HepG2 (cell line): ENCODE measurements at regions not wholly inside any gene's neighbourhood (a gene's known extent, or its start where the extent isn't known, plus 50 kb on each side); places are given as distances from the start of the nearest gene placed in this dataset.
A peak's percentile ranks its signal among the peaks of the same experiment; 100 is the strongest.

Source experiments
- ARNT2 ChIP-seq: sonication (generic); formaldehyde crosslinking; IDR thresholded peaks from 2 replicates; pipeline ENCODE4 v1.8.0; 2022; ENCODE audit warnings: mild to moderate bottlenecking, low read depth, missing genetic modification reagents, moderate library complexity
- E2F5 ChIP-seq: sonication (generic); formaldehyde crosslinking; conservative IDR thresholded peaks from 2 replicates; pipeline ENCODE4 v1.4.0; 2020; ENCODE audit warnings: missing genetic modification reagents
- ERF ChIP-seq: IDR thresholded peaks from 2 replicates; pipeline ENCODE4 v1.6.1; 2018; ENCODE audit warnings: missing biosample characterization, missing genetic modification reagents
- FLYWCH1 ChIP-seq: sonication (generic); formaldehyde crosslinking; IDR thresholded peaks from 2 replicates; pipeline ENCODE4 v1.8.1; 2023; ENCODE audit warnings: mild to moderate bottlenecking, missing genetic modification reagents
- IKZF1 ChIP-seq: fragments of 450-650 bp; IDR thresholded peaks from 2 replicates; pipeline ENCODE4 v1.7.1; 2016
- KAT7 ChIP-seq: IDR thresholded peaks from 2 replicates; pipeline ENCODE4 v1.6.1; 2018; ENCODE audit warnings: borderline replicate concordance, missing compliant biosample characterization
- KMT2B ChIP-seq: IDR thresholded peaks from 2 replicates; pipeline ENCODE4 v1.6.1; 2016; ENCODE audit warnings: missing genetic modification reagents, missing compliant biosample characterization
- MLLT10 ChIP-seq: sonication (generic); formaldehyde crosslinking; IDR thresholded peaks from 2 replicates; pipeline ENCODE4 v1.4.0; 2020; ENCODE audit warnings: missing genetic modification reagents
- MTF1 ChIP-seq: sonication (generic); formaldehyde crosslinking; IDR thresholded peaks from 2 replicates; pipeline ENCODE4 v1.5.0; 2020; ENCODE audit warnings: missing genetic modification reagents
- NPAS2 ChIP-seq: sonication (generic); formaldehyde crosslinking; IDR thresholded peaks from 2 replicates; pipeline ENCODE4 v1.8.0; 2022; ENCODE audit warnings: mild to moderate bottlenecking, missing genetic modification reagents, borderline replicate concordance
- NR2C2 ChIP-seq: sonication (generic); formaldehyde crosslinking; IDR thresholded peaks from 2 replicates; pipeline ENCODE4 v1.4.0; 2020; ENCODE audit warnings: missing genetic modification reagents, mild to moderate bottlenecking, moderate library complexity, borderline replicate concordance
- PLSCR1 ChIP-seq: sonication (generic); formaldehyde crosslinking; IDR thresholded peaks from 2 replicates; pipeline ENCODE4 v1.5.0; 2020; ENCODE audit warnings: missing genetic modification reagents, mild to moderate bottlenecking, borderline replicate concordance
- RFX3 ChIP-seq: IDR thresholded peaks from 2 replicates; pipeline ENCODE4 v1.6.1; 2016; ENCODE audit warnings: missing biosample characterization, missing genetic modification reagents
- RFXANK ChIP-seq: IDR thresholded peaks from 2 replicates; pipeline ENCODE4 v1.6.1; 2016
- SAP130 ChIP-seq: IDR thresholded peaks from 2 replicates; pipeline ENCODE4 v1.6.1; 2016; ENCODE audit warnings: low read depth
- TCF12 ChIP-seq, 2 experiments: fragments of 450-650 bp in 1 of 2; sonication (generic) in 1 of 2; formaldehyde crosslinking in 1 of 2; IDR thresholded peaks; 2 replicates each; pipeline versions ENCODE4 v1.6.1 to v1.8.0; 2017 to 2022; ENCODE audit warnings: antibody characterized with exemption in 1 of 2, mild to moderate bottlenecking in 1 of 2, missing genetic modification reagents in 1 of 2, moderate library complexity in 1 of 2
- ZBTB7B ChIP-seq: sonication (generic); formaldehyde crosslinking; IDR thresholded peaks from 2 replicates; pipeline ENCODE4 v1.4.0; 2020; ENCODE audit warnings: missing genetic modification reagents
- ZC3H13 ChIP-seq: sonication (generic); formaldehyde crosslinking; IDR thresholded peaks from 2 replicates; pipeline ENCODE4 v1.8.1; 2023; ENCODE audit warnings: mild to moderate bottlenecking, missing genetic modification reagents, moderate library complexity
- ZC3H4 ChIP-seq: sonication (generic); formaldehyde crosslinking; IDR thresholded peaks from 2 replicates; pipeline ENCODE4 v1.4.0; 2020; ENCODE audit warnings: missing genetic modification reagents, borderline replicate concordance
- ZFP90 ChIP-seq: sonication (generic); formaldehyde crosslinking; IDR thresholded peaks from 2 replicates; pipeline ENCODE4 v1.8.0; 2022; ENCODE audit warnings: missing genetic modification reagents, mild to moderate bottlenecking, inconsistent platforms, borderline replicate concordance
- ZMYM4 ChIP-seq: sonication (generic); formaldehyde crosslinking; IDR thresholded peaks from 2 replicates; pipeline ENCODE4 v1.8.1; 2023; ENCODE audit warnings: mild to moderate bottlenecking, missing genetic modification reagents
- ZNF382 ChIP-seq: sonication (generic); formaldehyde crosslinking; IDR thresholded peaks from 2 replicates; pipeline ENCODE4 v1.5.0; 2020; ENCODE audit warnings: missing genetic modification reagents, mild to moderate bottlenecking, borderline replicate concordance
- ZNF383 ChIP-seq: sonication (generic); formaldehyde crosslinking; IDR thresholded peaks from 2 replicates; pipeline ENCODE4 v1.4.0; 2020; ENCODE audit warnings: missing genetic modification reagents, mild to moderate bottlenecking, borderline replicate concordance
- ZNF614 ChIP-seq: IDR thresholded peaks from 2 replicates; pipeline ENCODE4 v1.6.1; 2018; ENCODE audit warnings: missing biosample characterization, missing genetic modification reagents, inconsistent platforms, borderline replicate concordance
- ZNF772 ChIP-seq: sonication (generic); formaldehyde crosslinking; IDR thresholded peaks from 2 replicates; pipeline ENCODE4 v1.5.0; 2020; ENCODE audit warnings: mild to moderate bottlenecking, missing genetic modification reagents
- ZNF776 ChIP-seq: sonication (generic); formaldehyde crosslinking; IDR thresholded peaks from 2 replicates; pipeline ENCODE4 v1.4.0; 2020; ENCODE audit warnings: mild to moderate bottlenecking, missing genetic modification reagents
- ZNF792 ChIP-seq: IDR thresholded peaks from 2 replicates; pipeline ENCODE4 v1.6.1; 2016
- ZSCAN21 ChIP-seq: sonication (generic); formaldehyde crosslinking; IDR thresholded peaks from 2 replicates; pipeline ENCODE4 v1.8.0; 2022; ENCODE audit warnings: mild to moderate bottlenecking, missing genetic modification reagents, moderate library complexity, borderline replicate concordance
- TF ChIP-seq, protein P1 (sequence below): sonication (generic); formaldehyde crosslinking; IDR thresholded peaks from 2 replicates; pipeline ENCODE4 v1.4.0; 2020; ENCODE audit warnings: missing genetic modification reagents; ENCODE audit errors: not compliant biosample characterization
- TF ChIP-seq, protein P2 (sequence below): sonication (generic); formaldehyde crosslinking; IDR thresholded peaks from 2 replicates; pipeline ENCODE4 v1.4.0; 2020; ENCODE audit warnings: missing genetic modification reagents

GRCh38 chr2:111246620-111247061 lies 125.9 kb downstream of the BCL2L11 start (continued):
- TF ChIP-seq ZNF772 (CRISPR knock-in tag), result peak; percentile 94
- no peak for TF ChIP-seq NPAS2 (CRISPR knock-in tag)
- TF ChIP-seq ZNF614 (CRISPR knock-in tag), result peak; percentile 88
- no peak for TF ChIP-seq PLSCR1 (CRISPR knock-in tag)
- no peak for TF ChIP-seq ZC3H4
- TF ChIP-seq NR2C2 (CRISPR knock-in tag), result no peak
- TF ChIP-seq KAT7 (CRISPR knock-in tag), result no peak
- TF ChIP-seq, protein P1, sequence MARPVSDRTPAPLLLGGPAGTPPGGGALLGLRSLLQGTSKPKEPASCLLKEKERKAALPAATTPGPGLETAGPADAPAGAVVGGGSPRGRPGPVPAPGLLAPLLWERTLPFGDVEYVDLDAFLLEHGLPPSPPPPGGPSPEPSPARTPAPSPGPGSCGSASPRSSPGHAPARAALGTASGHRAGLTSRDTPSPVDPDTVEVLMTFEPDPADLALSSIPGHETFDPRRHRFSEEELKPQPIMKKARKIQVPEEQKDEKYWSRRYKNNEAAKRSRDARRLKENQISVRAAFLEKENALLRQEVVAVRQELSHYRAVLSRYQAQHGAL (CRISPR knock-in tag), result peak; percentile 32
- peak; percentile 77; the same call in 1 of the 2 replicates for TF ChIP-seq ZSCAN21 (CRISPR knock-in tag)
- TF ChIP-seq ZNF776 (CRISPR knock-in tag), result no peak
- TF ChIP-seq ZFP90 (CRISPR knock-in tag), result no peak
- TF ChIP-seq ZMYM4, result peak; percentile 91
- TF ChIP-seq TCF12 (IDR thresholded peaks at IDR 0.05), result no peak
- TF ChIP-seq TCF12 (CRISPR knock-in tag; IDR thresholded peaks at IDR 0.05), result no peak
- no peak for TF ChIP-seq RFXANK (CRISPR knock-in tag)
- no peak for TF ChIP-seq FLYWCH1 (CRISPR knock-in tag)
- TF ChIP-seq SAP130, result peak; percentile 89
- no peak for TF ChIP-seq MTF1 (CRISPR knock-in tag)
- TF ChIP-seq ZNF792 (CRISPR knock-in tag), result peak; percentile 52; the same call in 1 of the 2 replicates
- TF ChIP-seq E2F5 (CRISPR knock-in tag), result no peak
- no peak for TF ChIP-seq ZC3H13 (CRISPR knock-in tag)
- TF ChIP-seq KMT2B (CRISPR knock-in tag), result peak; percentile 27; the same call in 1 of the 2 replicates
- no peak for TF ChIP-seq MLLT10 (CRISPR knock-in tag)
- peak; percentile 96 for TF ChIP-seq ERF
- TF ChIP-seq ZNF382 (CRISPR knock-in tag), result no peak
- TF ChIP-seq ZBTB7B (CRISPR knock-in tag), result peak; percentile 78
- TF ChIP-seq RFX3 (CRISPR knock-in tag), result no peak
- no peak for TF ChIP-seq ZNF383 (CRISPR knock-in tag)
- no peak for TF ChIP-seq ARNT2 (CRISPR knock-in tag)
- no peak for TF ChIP-seq IKZF1
- TF ChIP-seq, protein P2, sequence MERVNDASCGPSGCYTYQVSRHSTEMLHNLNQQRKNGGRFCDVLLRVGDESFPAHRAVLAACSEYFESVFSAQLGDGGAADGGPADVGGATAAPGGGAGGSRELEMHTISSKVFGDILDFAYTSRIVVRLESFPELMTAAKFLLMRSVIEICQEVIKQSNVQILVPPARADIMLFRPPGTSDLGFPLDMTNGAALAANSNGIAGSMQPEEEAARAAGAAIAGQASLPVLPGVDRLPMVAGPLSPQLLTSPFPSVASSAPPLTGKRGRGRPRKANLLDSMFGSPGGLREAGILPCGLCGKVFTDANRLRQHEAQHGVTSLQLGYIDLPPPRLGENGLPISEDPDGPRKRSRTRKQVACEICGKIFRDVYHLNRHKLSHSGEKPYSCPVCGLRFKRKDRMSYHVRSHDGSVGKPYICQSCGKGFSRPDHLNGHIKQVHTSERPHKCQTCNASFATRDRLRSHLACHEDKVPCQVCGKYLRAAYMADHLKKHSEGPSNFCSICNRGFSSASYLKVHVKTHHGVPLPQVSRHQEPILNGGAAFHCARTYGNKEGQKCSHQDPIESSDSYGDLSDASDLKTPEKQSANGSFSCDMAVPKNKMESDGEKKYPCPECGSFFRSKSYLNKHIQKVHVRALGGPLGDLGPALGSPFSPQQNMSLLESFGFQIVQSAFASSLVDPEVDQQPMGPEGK (CRISPR knock-in tag), result peak; percentile 89
